ENCODE measurements at regions not wholly inside any gene's neighbourhood (a gene's known extent, or its start where the extent isn't known, plus 50 kb on each side); places are given as distances from the start of the nearest gene placed in this dataset.

DNA sequence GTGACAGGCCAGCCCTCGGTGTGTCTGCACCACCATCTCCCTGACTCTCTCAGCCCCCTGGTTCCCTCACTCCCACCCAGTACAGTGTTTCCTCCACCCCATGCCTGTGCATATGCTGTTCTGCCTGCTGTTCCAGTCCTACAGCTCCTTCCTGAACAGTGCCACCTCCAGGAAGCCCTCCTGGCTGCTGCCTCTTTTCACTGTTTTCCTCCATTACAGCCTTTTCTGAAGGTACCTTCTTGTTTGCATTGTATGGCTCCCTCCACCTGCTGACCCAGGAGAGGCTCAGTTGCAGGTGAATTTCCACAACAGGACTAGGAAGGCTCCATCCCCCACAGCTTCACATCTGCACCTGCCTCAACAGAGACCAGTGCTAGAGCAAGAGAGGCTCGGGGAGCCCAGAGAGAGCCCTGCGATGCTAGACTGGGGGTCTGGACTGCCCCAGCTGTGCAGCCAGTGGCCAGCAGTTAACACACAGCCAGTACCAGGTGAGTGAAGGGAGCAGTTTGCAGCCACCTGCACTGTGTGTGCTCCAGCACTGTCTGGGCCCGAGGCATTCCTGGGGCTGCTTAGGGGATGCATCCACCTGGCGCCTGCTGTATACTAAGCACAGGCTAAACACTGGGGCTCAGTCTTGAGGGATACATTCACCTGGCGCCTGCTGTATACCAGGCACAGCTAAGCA, 92.0 kb downstream of the ADRA2C start:
- Histone ChIP-seq H3K9me3 (ENCODE audit: insufficient read depth, low read depth, low read length) (no peaks in the 10 kb centered on the region), H4K20me1 (ENCODE audit: insufficient read depth, low read length) (no peaks in the 10 kb centered on the region), H3K27ac (ENCODE audit: low read depth, low read length) (no peak overlapping the region), H2AFZ (ENCODE audit: low read depth, low read length) (no peak overlapping the region), H3K79me2 (ENCODE audit: insufficient read depth, low read length) (no peaks in the 10 kb centered on the region), H3K4me2 (ENCODE audit: low read length) (no peak overlapping the region), H3K4me1 (ENCODE audit: insufficient read depth, low read length) (no peaks in the 10 kb centered on the region), H3K27me3 (ENCODE audit: insufficient read depth, low read length) (peaks cover 3% of the 10 kb centered on the region), H3K4me3 (ENCODE audit: insufficient read depth, low read depth, low read length) (no peak overlapping the region), H3K9ac (ENCODE audit: low read length) (no peak overlapping the region), H3K36me3 (ENCODE audit: insufficient read depth, low read length) (no peaks in the 10 kb centered on the region)
- DNase-seq (ENCODE audit: low read depth) (no peak), FAIRE-seq (no peak)
- Mint-ChIP-seq H3K27ac (ENCODE audit: unreplicated experiment) (no peak overlapping the region), H3K4me3 (ENCODE audit: unreplicated experiment) (no peak overlapping the region), H3K9me3 (ENCODE audit: unreplicated experiment) (no peaks in the 10 kb centered on the region), H3K27me3 (ENCODE audit: low read depth, unreplicated experiment) (peaks cover 58% of the 10 kb centered on the region), H3K36me3 (ENCODE audit: low read depth, unreplicated experiment) (no peaks in the 10 kb centered on the region), H3K4me1 (ENCODE audit: low read depth, unreplicated experiment) (no peaks in the 10 kb centered on the region)
- TF ChIP-seq EZH2 (IDR thresholded peaks at IDR 0.05; ENCODE audit: insufficient read depth, low read length): no peak
- TF ChIP-seq, protein P1, sequence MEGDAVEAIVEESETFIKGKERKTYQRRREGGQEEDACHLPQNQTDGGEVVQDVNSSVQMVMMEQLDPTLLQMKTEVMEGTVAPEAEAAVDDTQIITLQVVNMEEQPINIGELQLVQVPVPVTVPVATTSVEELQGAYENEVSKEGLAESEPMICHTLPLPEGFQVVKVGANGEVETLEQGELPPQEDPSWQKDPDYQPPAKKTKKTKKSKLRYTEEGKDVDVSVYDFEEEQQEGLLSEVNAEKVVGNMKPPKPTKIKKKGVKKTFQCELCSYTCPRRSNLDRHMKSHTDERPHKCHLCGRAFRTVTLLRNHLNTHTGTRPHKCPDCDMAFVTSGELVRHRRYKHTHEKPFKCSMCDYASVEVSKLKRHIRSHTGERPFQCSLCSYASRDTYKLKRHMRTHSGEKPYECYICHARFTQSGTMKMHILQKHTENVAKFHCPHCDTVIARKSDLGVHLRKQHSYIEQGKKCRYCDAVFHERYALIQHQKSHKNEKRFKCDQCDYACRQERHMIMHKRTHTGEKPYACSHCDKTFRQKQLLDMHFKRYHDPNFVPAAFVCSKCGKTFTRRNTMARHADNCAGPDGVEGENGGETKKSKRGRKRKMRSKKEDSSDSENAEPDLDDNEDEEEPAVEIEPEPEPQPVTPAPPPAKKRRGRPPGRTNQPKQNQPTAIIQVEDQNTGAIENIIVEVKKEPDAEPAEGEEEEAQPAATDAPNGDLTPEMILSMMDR (IDR thresholded peaks at IDR 0.05; ENCODE audit: insufficient read depth, low read depth, low read length): no peak

DNA sequence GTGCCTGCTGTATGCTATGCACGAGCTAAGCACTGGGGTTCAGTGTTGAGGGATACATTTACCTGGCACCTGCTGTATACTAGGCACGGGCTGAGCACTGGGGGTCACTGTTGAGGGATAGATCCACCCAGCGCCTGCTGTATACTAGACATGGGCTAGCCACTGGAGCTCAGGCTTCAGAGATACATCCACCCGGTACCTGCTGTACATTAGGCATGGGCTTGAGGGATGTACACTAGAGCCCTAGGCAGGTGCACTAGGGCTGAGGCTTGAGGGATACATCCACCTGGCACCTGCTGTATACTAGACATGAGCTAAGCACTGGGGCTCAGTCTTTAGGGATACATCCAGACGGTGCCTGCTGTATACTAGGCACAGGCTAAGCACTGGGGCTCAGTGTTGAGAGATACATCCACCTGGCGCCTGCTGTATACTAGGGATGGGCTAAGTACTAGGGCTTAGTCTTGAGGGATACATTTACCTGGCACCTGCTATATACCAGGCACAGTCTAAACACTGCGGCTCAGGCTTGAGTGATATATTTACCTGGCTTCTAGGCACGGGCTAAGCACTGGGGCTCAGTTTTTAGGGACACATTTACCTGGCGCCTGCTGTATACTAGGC, 92.7 kb downstream of the ADRA2C start:
- H3K27ac Mint-ChIP-seq (ENCODE audit: unreplicated experiment): no peak overlapping the region
- Histone ChIP-seq H2AFZ (ENCODE audit: low read depth, low read length) (no peak overlapping the region), H3K27me3 (ENCODE audit: insufficient read depth, low read length) (peaks cover 3% of the 10 kb centered on the region), H3K4me1 (ENCODE audit: insufficient read depth, low read length) (no peaks in the 10 kb centered on the region), H3K9ac (ENCODE audit: low read length) (no peak overlapping the region), H3K4me3 (ENCODE audit: insufficient read depth, low read depth, low read length) (no peak overlapping the region), H3K9me3 (ENCODE audit: insufficient read depth, low read depth, low read length) (no peaks in the 10 kb centered on the region), H3K36me3 (ENCODE audit: insufficient read depth, low read length) (no peaks in the 10 kb centered on the region), H3K4me2 (ENCODE audit: low read length) (no peak overlapping the region), H3K27ac (ENCODE audit: low read depth, low read length) (no peak overlapping the region), H4K20me1 (ENCODE audit: insufficient read depth, low read length) (no peaks in the 10 kb centered on the region), H3K79me2 (ENCODE audit: insufficient read depth, low read length) (no peaks in the 10 kb centered on the region)
- H3K4me3 Mint-ChIP-seq (ENCODE audit: unreplicated experiment): no peak overlapping the region
- peaks cover 1% of the 10 kb centered on the region for H3K36me3 Mint-ChIP-seq (ENCODE audit: low read depth, unreplicated experiment)
- no peaks in the 10 kb centered on the region for H3K9me3 Mint-ChIP-seq (ENCODE audit: unreplicated experiment)
- no peak for DNase-seq (ENCODE audit: low read depth)
- no peaks in the 10 kb centered on the region for H3K4me1 Mint-ChIP-seq (ENCODE audit: low read depth, unreplicated experiment)
- no peak for FAIRE-seq
- peaks cover 57% of the 10 kb centered on the region for H3K27me3 Mint-ChIP-seq (ENCODE audit: low read depth, unreplicated experiment)
- TF ChIP-seq, protein P1 (IDR thresholded peaks at IDR 0.05; ENCODE audit: insufficient read depth, low read depth, low read length): no peak
- no peak for TF ChIP-seq EZH2 (IDR thresholded peaks at IDR 0.05; ENCODE audit: insufficient read depth, low read length)

DNA sequence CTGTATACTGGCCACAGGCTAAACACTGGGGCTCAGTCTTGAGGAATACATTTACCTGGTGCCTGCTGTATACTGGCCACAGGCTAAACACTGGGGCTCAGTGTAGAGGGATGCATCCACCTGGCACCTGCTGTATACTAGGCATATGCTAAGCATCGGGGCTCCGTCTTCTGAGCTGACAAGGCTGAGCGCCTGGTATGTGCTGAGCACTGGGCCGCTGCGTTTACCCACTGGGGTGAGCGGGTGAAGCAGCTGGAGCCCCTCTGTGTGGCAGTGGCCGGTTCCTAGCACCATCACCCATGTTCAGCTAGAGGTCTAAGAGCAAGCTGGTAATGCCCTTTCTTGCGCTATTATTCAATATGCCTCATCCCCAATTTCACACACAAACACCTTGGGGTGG, 93.4 kb downstream of the ADRA2C start:
- Histone ChIP-seq H3K4me3 (ENCODE audit: insufficient read depth, low read depth, low read length) (no peak overlapping the region), H3K9ac (ENCODE audit: low read length) (no peak overlapping the region), H3K79me2 (ENCODE audit: insufficient read depth, low read length) (no peaks in the 10 kb centered on the region), H4K20me1 (ENCODE audit: insufficient read depth, low read length) (no peaks in the 10 kb centered on the region), H3K4me1 (ENCODE audit: insufficient read depth, low read length) (no peaks in the 10 kb centered on the region), H3K36me3 (ENCODE audit: insufficient read depth, low read length) (no peaks in the 10 kb centered on the region), H3K27ac (ENCODE audit: low read depth, low read length) (no peak overlapping the region), H3K27me3 (ENCODE audit: insufficient read depth, low read length) (peaks cover 3% of the 10 kb centered on the region), H2AFZ (ENCODE audit: low read depth, low read length) (no peak overlapping the region), H3K9me3 (ENCODE audit: insufficient read depth, low read depth, low read length) (no peaks in the 10 kb centered on the region), H3K4me2 (ENCODE audit: low read length) (no peak overlapping the region)
- Mint-ChIP-seq H3K27me3 (ENCODE audit: low read depth, unreplicated experiment) (peaks cover 52% of the 10 kb centered on the region), H3K4me3 (ENCODE audit: unreplicated experiment) (no peak overlapping the region), H3K9me3 (ENCODE audit: unreplicated experiment) (no peaks in the 10 kb centered on the region), H3K36me3 (ENCODE audit: low read depth, unreplicated experiment) (peaks cover 1% of the 10 kb centered on the region), H3K4me1 (ENCODE audit: low read depth, unreplicated experiment) (no peaks in the 10 kb centered on the region), H3K27ac (ENCODE audit: unreplicated experiment) (no peak overlapping the region)
- TF ChIP-seq EZH2 (IDR thresholded peaks at IDR 0.05; ENCODE audit: insufficient read depth, low read length): no peak
- TF ChIP-seq, protein P1 (IDR thresholded peaks at IDR 0.05; ENCODE audit: insufficient read depth, low read depth, low read length): no peak
- DNase-seq (ENCODE audit: low read depth) (no peak), FAIRE-seq (no peak)
